ENCODE measurements at regions not wholly inside any gene's neighbourhood (a gene's known extent, or its start where the extent isn't known, plus 50 kb on each side); places are given as distances from the start of the nearest gene placed in this dataset.

- no peak overlapping the region for H3K27ac ChIP-seq (ENCODE audit: low read depth in 1 of 2, low read length in 1 of 2)
- no peaks in the 10 kb centered on the region for H3K4me1 ChIP-seq (ENCODE audit: control insufficient read depth in 2 of 2, insufficient read depth in 2 of 2, low read length in 2 of 2)
- H3K27me3 ChIP-seq (ENCODE audit: control insufficient read depth in 2 of 2, insufficient read depth in 1 of 2, low read length in 1 of 2), result no peaks in the 10 kb centered on the region
- H3K36me3 ChIP-seq (ENCODE audit: control insufficient read depth in 2 of 2, insufficient read depth in 2 of 2, low read length in 1 of 2), result no peaks in the 10 kb centered on the region
- no peak overlapping the region for H3K4me3 ChIP-seq (ENCODE audit: low read length in 2 of 2)
- WGBS, result 85% methylated on average over 3 of the region's 3 CpGs
- DNase-seq (ENCODE audit: low read depth in 6 of 9, low spot score in 9 of 9), result no peak
- H3K9me3 ChIP-seq (ENCODE audit: control insufficient read depth in 2 of 2, insufficient read depth in 1 of 2, low read length in 1 of 2), result peaks cover 0 to 4% of the 10 kb centered on the region in 2 donors
Measured at GRCh38 chr10:9634466-9634865, 1383.2 kb upstream of the CELF2 start.

GRCh38 chr10:9635691-9636090 is 1382.0 kb upstream of the CELF2 start:
- peaks cover 0 to 4% of the 10 kb centered on the region in 2 donors for H3K9me3 ChIP-seq (ENCODE audit: control insufficient read depth in 2 of 2, insufficient read depth in 1 of 2, low read length in 1 of 2)
- no peak for DNase-seq (ENCODE audit: low read depth in 6 of 9, low spot score in 9 of 9)

GRCh38 chr10:9636216-9636615 is 1381.5 kb upstream of the CELF2 start:
- H3K27ac ChIP-seq (ENCODE audit: low read depth in 1 of 2, low read length in 1 of 2), result no peak overlapping the region

More at GRCh38 chr10:9635691-9636090, 1382.0 kb upstream of the CELF2 start:
- Histone ChIP-seq H3K36me3 (ENCODE audit: control insufficient read depth in 2 of 2, insufficient read depth in 2 of 2, low read length in 1 of 2) (no peaks in the 10 kb centered on the region), H3K4me3 (ENCODE audit: low read length in 2 of 2) (no peak overlapping the region), H3K27me3 (ENCODE audit: control insufficient read depth in 2 of 2, insufficient read depth in 1 of 2, low read length in 1 of 2) (no peaks in the 10 kb centered on the region), H3K27ac (ENCODE audit: low read depth in 1 of 2, low read length in 1 of 2) (no peak overlapping the region), H3K4me1 (ENCODE audit: control insufficient read depth in 2 of 2, insufficient read depth in 2 of 2, low read length in 2 of 2) (no peaks in the 10 kb centered on the region)
- WGBS, result 92% methylated on average over 2 of the region's 2 CpGs

GRCh38 chr10:9643782-9644181 is 1373.9 kb upstream of the CELF2 start:
- no peaks in the 10 kb centered on the region for H3K9me3 ChIP-seq (ENCODE audit: control insufficient read depth in 2 of 2, insufficient read depth in 1 of 2, low read length in 1 of 2)
- no peaks in the 10 kb centered on the region for H3K36me3 ChIP-seq (ENCODE audit: control insufficient read depth in 2 of 2, insufficient read depth in 2 of 2, low read length in 1 of 2)
- no peak overlapping the region for H3K27ac ChIP-seq (ENCODE audit: low read depth in 1 of 2, low read length in 1 of 2)
- no peaks in the 10 kb centered on the region for H3K27me3 ChIP-seq (ENCODE audit: control insufficient read depth in 2 of 2, insufficient read depth in 1 of 2, low read length in 1 of 2)
- H3K4me3 ChIP-seq (ENCODE audit: low read length in 2 of 2), result no peak overlapping the region
- no peaks in the 10 kb centered on the region for H3K4me1 ChIP-seq (ENCODE audit: control insufficient read depth in 2 of 2, insufficient read depth in 2 of 2, low read length in 2 of 2)
- WGBS, result 88% methylated on average over 1 of the region's 1 CpG
- no peak for DNase-seq (ENCODE audit: low read depth in 6 of 9, low spot score in 9 of 9)

More at GRCh38 chr10:9636216-9636615, 1381.5 kb upstream of the CELF2 start:
- no peaks in the 10 kb centered on the region for H3K36me3 ChIP-seq (ENCODE audit: control insufficient read depth in 2 of 2, insufficient read depth in 2 of 2, low read length in 1 of 2)
- no peaks in the 10 kb centered on the region for H3K27me3 ChIP-seq (ENCODE audit: control insufficient read depth in 2 of 2, insufficient read depth in 1 of 2, low read length in 1 of 2)
- 87% methylated on average over 2 of the region's 2 CpGs for WGBS
- DNase-seq (ENCODE audit: low read depth in 6 of 9, low spot score in 9 of 9), result no peak
- no peaks in the 10 kb centered on the region for H3K4me1 ChIP-seq (ENCODE audit: control insufficient read depth in 2 of 2, insufficient read depth in 2 of 2, low read length in 2 of 2)
- H3K9me3 ChIP-seq (ENCODE audit: control insufficient read depth in 2 of 2, insufficient read depth in 1 of 2, low read length in 1 of 2), result peaks cover 0 to 4% of the 10 kb centered on the region in 2 donors
- no peak overlapping the region for H3K4me3 ChIP-seq (ENCODE audit: low read length in 2 of 2)

DNA sequence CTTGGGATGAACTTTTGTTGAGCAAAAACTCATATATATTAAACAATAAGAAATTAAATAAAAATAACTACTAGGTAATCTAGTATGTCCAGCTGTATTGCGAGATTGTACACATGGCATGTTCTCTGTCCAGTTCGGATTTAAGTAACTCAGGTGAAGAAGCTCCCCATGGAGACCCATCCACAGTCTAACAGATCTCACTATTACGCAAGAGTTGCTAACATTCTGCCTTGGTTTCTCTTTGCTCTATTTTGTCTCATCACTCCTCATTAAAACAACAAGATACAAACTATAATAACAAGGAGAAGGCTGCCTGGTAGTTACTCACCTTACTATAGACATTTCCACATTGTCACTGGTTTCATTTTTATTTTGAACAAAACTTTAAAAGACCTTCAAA is 1372.3 kb upstream of the CELF2 start:
- Histone ChIP-seq H3K4me3 (ENCODE audit: low read length in 2 of 2) (no peak overlapping the region), H3K4me1 (ENCODE audit: control insufficient read depth in 2 of 2, insufficient read depth in 2 of 2, low read length in 2 of 2) (no peaks in the 10 kb centered on the region), H3K27ac (ENCODE audit: low read depth in 1 of 2, low read length in 1 of 2) (no peak overlapping the region), H3K9me3 (ENCODE audit: control insufficient read depth in 2 of 2, insufficient read depth in 1 of 2, low read length in 1 of 2) (no peaks in the 10 kb centered on the region), H3K36me3 (ENCODE audit: control insufficient read depth in 2 of 2, insufficient read depth in 2 of 2, low read length in 1 of 2) (no peaks in the 10 kb centered on the region), H3K27me3 (ENCODE audit: control insufficient read depth in 2 of 2, insufficient read depth in 1 of 2, low read length in 1 of 2) (no peaks in the 10 kb centered on the region)
- no peak for DNase-seq (ENCODE audit: low read depth in 6 of 9, low spot score in 9 of 9)
- 96% methylated on average over 3 of the region's 3 CpGs for WGBS

DNA sequence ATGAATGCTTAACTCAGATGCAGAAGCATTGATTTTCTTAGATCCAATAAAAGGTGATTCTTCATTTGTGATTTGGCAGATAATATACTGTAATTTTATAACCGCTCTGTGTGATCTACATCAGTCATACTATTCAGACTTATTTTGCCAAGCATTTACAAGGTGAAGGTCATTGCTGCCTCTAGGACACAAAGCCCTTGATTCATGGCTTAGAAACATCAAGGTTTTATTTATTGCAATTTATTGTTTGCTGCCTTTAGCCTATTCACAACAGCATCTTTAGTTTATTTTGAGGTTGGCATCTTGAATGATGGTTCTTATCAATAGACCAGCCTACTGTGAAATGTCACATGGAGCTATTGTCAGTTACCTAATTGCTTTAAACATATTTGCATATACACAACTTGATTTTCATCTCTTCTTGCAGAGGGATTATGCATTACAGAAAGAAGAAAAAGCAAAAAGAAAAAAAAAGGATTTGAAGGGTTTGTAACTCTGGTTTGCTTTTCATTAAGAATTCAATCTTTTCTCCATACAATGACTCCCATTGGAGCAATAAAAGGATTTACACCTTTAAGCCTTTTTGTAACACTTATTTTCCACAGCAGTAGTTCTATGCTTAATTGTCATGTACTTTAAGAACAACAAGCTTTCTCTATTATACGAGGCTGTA is 1371.6 kb upstream of the CELF2 start:
- Histone ChIP-seq H3K4me3 (ENCODE audit: low read length in 2 of 2) (no peak overlapping the region), H3K36me3 (ENCODE audit: control insufficient read depth in 2 of 2, insufficient read depth in 2 of 2, low read length in 1 of 2) (no peaks in the 10 kb centered on the region), H3K27me3 (ENCODE audit: control insufficient read depth in 2 of 2, insufficient read depth in 1 of 2, low read length in 1 of 2) (no peaks in the 10 kb centered on the region), H3K27ac (ENCODE audit: low read depth in 1 of 2, low read length in 1 of 2) (no peak overlapping the region), H3K4me1 (ENCODE audit: control insufficient read depth in 2 of 2, insufficient read depth in 2 of 2, low read length in 2 of 2) (no peaks in the 10 kb centered on the region), H3K9me3 (ENCODE audit: control insufficient read depth in 2 of 2, insufficient read depth in 1 of 2, low read length in 1 of 2) (no peaks in the 10 kb centered on the region)
- 97% methylated on average over 2 of the region's 2 CpGs for WGBS
- no peak for DNase-seq (ENCODE audit: low read depth in 6 of 9, low spot score in 9 of 9)

DNA sequence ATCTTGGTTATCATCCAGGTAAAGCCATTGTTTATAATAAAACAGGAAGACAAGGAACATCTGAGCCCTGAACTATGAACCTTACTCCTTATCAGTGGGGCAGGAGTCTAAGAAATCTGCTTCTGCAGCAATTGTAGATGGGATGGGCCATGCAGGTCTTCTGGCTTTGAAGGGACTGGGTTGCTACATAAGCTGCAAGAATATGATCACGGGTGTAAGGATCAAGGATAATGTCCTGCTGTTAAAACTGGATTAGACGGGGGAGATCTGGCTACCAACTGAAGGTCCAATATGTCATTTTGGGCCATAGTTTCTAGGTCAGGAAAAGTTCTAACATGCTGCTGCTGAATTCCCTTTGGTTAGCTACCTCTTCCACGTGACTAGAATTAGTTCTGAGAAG is 1363.4 kb upstream of the CELF2 start:
- H3K27ac ChIP-seq (ENCODE audit: low read depth in 1 of 2, low read length in 1 of 2), result no peak overlapping the region
- H3K27me3 ChIP-seq (ENCODE audit: control insufficient read depth in 2 of 2, insufficient read depth in 1 of 2, low read length in 1 of 2), result no peaks in the 10 kb centered on the region
- no peak overlapping the region for H3K4me3 ChIP-seq (ENCODE audit: low read length in 2 of 2)
- 92% methylated on average over 3 of the region's 3 CpGs for WGBS
- H3K36me3 ChIP-seq (ENCODE audit: control insufficient read depth in 2 of 2, insufficient read depth in 2 of 2, low read length in 1 of 2), result no peaks in the 10 kb centered on the region
- no peaks in the 10 kb centered on the region for H3K9me3 ChIP-seq (ENCODE audit: control insufficient read depth in 2 of 2, insufficient read depth in 1 of 2, low read length in 1 of 2)
- H3K4me1 ChIP-seq (ENCODE audit: control insufficient read depth in 2 of 2, insufficient read depth in 2 of 2, low read length in 2 of 2), result no peaks in the 10 kb centered on the region
- DNase-seq (ENCODE audit: low read depth in 6 of 9, low spot score in 9 of 9), result no peak

DNA sequence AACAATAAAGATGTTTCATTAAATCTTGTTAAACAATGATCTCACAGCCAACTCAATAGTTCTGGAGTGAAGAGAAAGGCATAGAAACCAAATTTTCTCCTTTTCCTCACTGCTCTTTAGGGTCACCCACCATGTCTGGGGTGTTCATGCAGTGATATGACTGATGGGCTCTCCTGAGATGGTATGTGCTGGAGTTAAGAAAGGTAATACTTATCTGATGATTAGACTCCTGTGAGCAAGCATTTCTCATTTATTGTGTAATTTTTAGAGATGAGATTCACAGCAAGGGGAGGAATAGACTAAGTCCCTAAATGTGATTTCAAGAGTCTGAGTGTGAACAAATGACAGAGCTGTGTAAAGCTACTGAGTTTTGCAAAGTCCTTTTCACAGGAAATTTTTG is 1361.3 kb upstream of the CELF2 start:
- Histone ChIP-seq H3K27me3 (ENCODE audit: control insufficient read depth in 2 of 2, insufficient read depth in 1 of 2, low read length in 1 of 2) (no peaks in the 10 kb centered on the region), H3K4me1 (ENCODE audit: control insufficient read depth in 2 of 2, insufficient read depth in 2 of 2, low read length in 2 of 2) (no peaks in the 10 kb centered on the region), H3K9me3 (ENCODE audit: control insufficient read depth in 2 of 2, insufficient read depth in 1 of 2, low read length in 1 of 2) (no peaks in the 10 kb centered on the region), H3K4me3 (ENCODE audit: low read length in 2 of 2) (no peak overlapping the region), H3K36me3 (ENCODE audit: control insufficient read depth in 2 of 2, insufficient read depth in 2 of 2, low read length in 1 of 2) (no peaks in the 10 kb centered on the region), H3K27ac (ENCODE audit: low read depth in 1 of 2, low read length in 1 of 2) (no peak overlapping the region)
- DNase-seq (ENCODE audit: low read depth in 6 of 9, low spot score in 9 of 9), result no peak

- DNase-seq (ENCODE audit: low read depth in 6 of 9, low spot score in 9 of 9), result no peak
- no peaks in the 10 kb centered on the region for H3K9me3 ChIP-seq (ENCODE audit: control insufficient read depth in 2 of 2, insufficient read depth in 1 of 2, low read length in 1 of 2)
- no peak overlapping the region for H3K27ac ChIP-seq (ENCODE audit: low read depth in 1 of 2, low read length in 1 of 2)
- H3K4me3 ChIP-seq (ENCODE audit: low read length in 2 of 2), result no peak overlapping the region
- H3K4me1 ChIP-seq (ENCODE audit: control insufficient read depth in 2 of 2, insufficient read depth in 2 of 2, low read length in 2 of 2), result no peaks in the 10 kb centered on the region
- no peaks in the 10 kb centered on the region for H3K36me3 ChIP-seq (ENCODE audit: control insufficient read depth in 2 of 2, insufficient read depth in 2 of 2, low read length in 1 of 2)
- whole genome bisulfite sequencing, result 89% methylated on average over 1 of the region's 1 CpG
- no peaks in the 10 kb centered on the region for H3K27me3 ChIP-seq (ENCODE audit: control insufficient read depth in 2 of 2, insufficient read depth in 1 of 2, low read length in 1 of 2)
Measured at GRCh38 chr10:9656996-9657395, 1360.7 kb upstream of the CELF2 start.
